CD4-positive, alpha-beta T cell treated with Interferon gamma for 1 hour (primary cell): ENCODE measurements at regions not wholly inside any gene's neighbourhood (a gene's known extent, or its start where the extent isn't known, plus 50 kb on each side); places are given as distances from the start of the nearest gene placed in this dataset.
"Not testable (repeated sequence)": the region's sequence is repeated elsewhere in the genome, so short reads cannot be mapped to it uniquely, and the experiment has no call there.

Experiments used
- DNase-seq: peaks from one replicate; pipeline ENCODE4 v3.0.0-alpha.2; 2020

- not testable (repeated sequence) for DNase-seq
These were observed 179.1 kb downstream of the CD83 start for GRCh38 chr6:14296698-14297097.

GRCh38 chr6:14297118-14297517 is 179.5 kb downstream of the CD83 start:
- DNase-seq: not testable (repeated sequence)

- not testable (repeated sequence) for DNase-seq
These were observed 182.6 kb downstream of the CD83 start for GRCh38 chr6:14300189-14300588.

- DNase-seq: not testable (repeated sequence)
These were observed 183.1 kb downstream of the CD83 start for GRCh38 chr6:14300721-14301120.

- not testable (repeated sequence) for DNase-seq
These were observed 183.9 kb downstream of the CD83 start for GRCh38 chr6:14301477-14301876.

- no peak for DNase-seq
These were observed 187.6 kb downstream of the CD83 start for GRCh38 chr6:14305131-14305530.

- no peak for DNase-seq
These were observed 188.1 kb downstream of the CD83 start for GRCh38 chr6:14305624-14306023.

- DNase-seq: no peak
These were observed 188.8 kb downstream of the CD83 start for GRCh38 chr6:14306151-14306906.

GRCh38 chr6:14309516-14309915 is 191.9 kb downstream of the CD83 start:
- no peak for DNase-seq

- DNase-seq: no peak
These were observed 192.4 kb downstream of the CD83 start for GRCh38 chr6:14309951-14310445.

- no peak for DNase-seq
These were observed 193.4 kb downstream of the CD83 start for GRCh38 chr6:14310960-14311359.

- no peak for DNase-seq
These were observed 195.0 kb downstream of the CD83 start for GRCh38 chr6:14312587-14312986.

GRCh38 chr6:14313248-14313647 is 195.7 kb downstream of the CD83 start:
- peak; percentile 0 for DNase-seq

- no peak for DNase-seq
These were observed 197.8 kb downstream of the CD83 start for GRCh38 chr6:14315353-14315752.

GRCh38 chr6:14316651-14317386 is 199.2 kb downstream of the CD83 start:
- DNase-seq: peak; percentile 1

GRCh38 chr6:14317387-14317970 is 199.9 kb downstream of the CD83 start:
- no peak for DNase-seq

GRCh38 chr6:14320332-14320731 is 202.8 kb downstream of the CD83 start:
- DNase-seq: no peak

GRCh38 chr6:14321992-14322772 is 204.6 kb downstream of the CD83 start:
- DNase-seq: no peak

- no peak for DNase-seq
These were observed 205.3 kb downstream of the CD83 start for GRCh38 chr6:14322841-14323240.

GRCh38 chr6:14326774-14327173 is 209.2 kb downstream of the CD83 start:
- DNase-seq: no peak

- DNase-seq: no peak
These were observed 210.6 kb downstream of the CD83 start for GRCh38 chr6:14328163-14328562.

GRCh38 chr6:14333556-14334305 is 216.2 kb downstream of the CD83 start:
- no peak for DNase-seq
